Fibroblast of lung (primary cell): ENCODE measurements at regions not wholly inside any gene's neighbourhood (a gene's known extent, or its start where the extent isn't known, plus 50 kb on each side); places are given as distances from the start of the nearest gene placed in this dataset.

Experiments used
- CTCF ChIP-seq, 2 donors: IDR thresholded peaks in 1 of 2; conservative IDR thresholded peaks in 1 of 2; 1 replicate in 1 of 2; 2 replicates in 1 of 2; pipeline ENCODE4 v1.5.1; 2011 to 2012; ENCODE audit warnings: low read length in 2 of 2, control low read depth in 1 of 2, inconsistent platforms in 1 of 2, low read depth in 1 of 2, mild to moderate bottlenecking in 1 of 2
- EZH2 ChIP-seq: IDR thresholded peaks from 2 replicates; pipeline ENCODE4 v1.5.1; 2012; ENCODE audit warnings: low read length, control low read depth, mild to moderate bottlenecking; ENCODE audit errors: missing control alignments

- TF ChIP-seq EZH2 (no peak), CTCF (conservative IDR thresholded peaks at IDR 0.05 in 1 of 2, IDR thresholded peaks at IDR 0.05 in 1 of 2; ENCODE audit: low read depth in 1 of 2, low read length in 2 of 2) (no peak)
Measured at GRCh38 chr20:23241416-23241815, 109.2 kb upstream of the NXT1 start.
